ENCODE measurements at regions not wholly inside any gene's neighbourhood (a gene's known extent, or its start where the extent isn't known, plus 50 kb on each side); places are given as distances from the start of the nearest gene placed in this dataset.

- no TSS peak for BruUV-seq (replicated peaks)
- ATAC-seq = no peak
- no peak for DNase-seq (ENCODE audit: low read depth, low spot score)
- Histone ChIP-seq H3K9me2 (ENCODE audit: insufficient read depth) (no peaks in the 10 kb centered on the region), H3K4me1 (ENCODE audit: control insufficient read depth in 1 of 2, insufficient read depth in 2 of 2, low read length in 2 of 2) (no peaks in the 10 kb centered on the region), H3K27me3 (ENCODE audit: insufficient read depth, low read length) (0 out of 2 replicates have a peak, but pooled peaks cover 5% of the 10 kb centered on the region), H3K27ac (ENCODE audit: low read depth, low read length) (no peak overlapping the region), H3K4me2 (ENCODE audit: low read length) (no peak overlapping the region), H3K36me3 (ENCODE audit: control insufficient read depth in 1 of 2, insufficient read depth in 2 of 2, low read length in 2 of 2) (no peaks in the 10 kb centered on the region), H3K9me3 (ENCODE audit: control insufficient read depth in 1 of 2, insufficient read depth in 1 of 2, low read depth in 1 of 2, low read length in 2 of 2) (no peaks in the 10 kb centered on the region), H3K79me2 (ENCODE audit: insufficient read depth, low read length) (no peaks in the 10 kb centered on the region), H4K20me1 (ENCODE audit: insufficient read depth) (no peaks in the 10 kb centered on the region), H3K4me3 (replicated peaks in 1 of 2; ENCODE audit: low read depth in 1 of 2, low read length in 2 of 2) (no peak overlapping the region), H2AFZ (ENCODE audit: low read depth, low read length, poor library complexity, severe bottlenecking) (no peak overlapping the region), H3K9ac (ENCODE audit: low read length) (no peak overlapping the region)
- RAD21 ChIA-PET (ENCODE audit: low non-redundant PET in 1 of 2, low total read pairs in 2 of 2, uncharacterized antibody in 2 of 2, unreplicated experiment in 2 of 2) = no interaction called here
- POLR2A ChIA-PET = no interaction called here
- CTCF ChIA-PET = no interaction called here
- no peak for TF ChIP-seq SP1 (IDR thresholded peaks at IDR 0.05; ENCODE audit: low read depth)
- no peak for TF ChIP-seq POLR2A (IDR thresholded peaks at IDR 0.05; ENCODE audit: borderline replicate concordance, extremely low read depth, insufficient read depth, insufficient read length)
- TF ChIP-seq, protein P1, sequence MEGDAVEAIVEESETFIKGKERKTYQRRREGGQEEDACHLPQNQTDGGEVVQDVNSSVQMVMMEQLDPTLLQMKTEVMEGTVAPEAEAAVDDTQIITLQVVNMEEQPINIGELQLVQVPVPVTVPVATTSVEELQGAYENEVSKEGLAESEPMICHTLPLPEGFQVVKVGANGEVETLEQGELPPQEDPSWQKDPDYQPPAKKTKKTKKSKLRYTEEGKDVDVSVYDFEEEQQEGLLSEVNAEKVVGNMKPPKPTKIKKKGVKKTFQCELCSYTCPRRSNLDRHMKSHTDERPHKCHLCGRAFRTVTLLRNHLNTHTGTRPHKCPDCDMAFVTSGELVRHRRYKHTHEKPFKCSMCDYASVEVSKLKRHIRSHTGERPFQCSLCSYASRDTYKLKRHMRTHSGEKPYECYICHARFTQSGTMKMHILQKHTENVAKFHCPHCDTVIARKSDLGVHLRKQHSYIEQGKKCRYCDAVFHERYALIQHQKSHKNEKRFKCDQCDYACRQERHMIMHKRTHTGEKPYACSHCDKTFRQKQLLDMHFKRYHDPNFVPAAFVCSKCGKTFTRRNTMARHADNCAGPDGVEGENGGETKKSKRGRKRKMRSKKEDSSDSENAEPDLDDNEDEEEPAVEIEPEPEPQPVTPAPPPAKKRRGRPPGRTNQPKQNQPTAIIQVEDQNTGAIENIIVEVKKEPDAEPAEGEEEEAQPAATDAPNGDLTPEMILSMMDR (IDR thresholded peaks at IDR 0.05 in 2 of 3, conservative IDR thresholded peaks at IDR 0.05 in 1 of 3; ENCODE audit: borderline replicate concordance in 1 of 3, insufficient read depth in 1 of 3, low read depth in 2 of 3, low read length in 2 of 3) = no peak
- TF ChIP-seq ZNF274 (IDR thresholded peaks at IDR 0.05; ENCODE audit: low read depth, low read length) = no peak
- intact Hi-C loops (cut with micrococcal nuclease) = no loop called here
These were observed 415.4 kb upstream of the RORA start for GRCh38 chr15:61644550-61644949.

DNA sequence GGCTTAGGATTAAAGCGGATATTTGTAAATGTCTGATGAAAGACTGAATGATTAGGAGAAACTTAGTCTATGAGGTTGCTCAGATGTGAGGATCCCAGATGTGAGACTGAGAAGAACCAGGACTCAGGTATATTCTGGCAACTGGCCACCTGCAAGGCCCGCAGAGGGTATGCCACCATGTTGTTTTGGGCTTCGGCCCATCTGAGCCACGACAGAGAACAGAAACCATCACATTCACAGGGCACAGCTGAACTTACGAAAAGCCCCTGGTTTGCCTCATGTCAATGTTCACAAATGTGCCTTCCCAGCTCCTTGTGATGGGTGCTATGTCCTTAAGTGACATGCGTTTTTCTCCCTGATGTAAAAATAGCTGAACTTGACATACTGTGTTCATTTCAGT is 412.5 kb upstream of the RORA start:
- no peak overlapping the region for H3K27ac ChIP-seq (ENCODE audit: low read depth, low read length)
- H3K4me2 ChIP-seq (ENCODE audit: low read length) = no peak overlapping the region
- H3K9me3 ChIP-seq (ENCODE audit: control insufficient read depth in 1 of 2, insufficient read depth in 1 of 2, low read depth in 1 of 2, low read length in 2 of 2) = no peaks in the 10 kb centered on the region
- H3K9me2 ChIP-seq (ENCODE audit: insufficient read depth) = no peaks in the 10 kb centered on the region
- DNase-seq (ENCODE audit: low read depth, low spot score) = no peak
- no peak overlapping the region for H3K9ac ChIP-seq (ENCODE audit: low read length)
- ATAC-seq = no peak
- intact Hi-C loops (cut with micrococcal nuclease) = no loop called here
- no peaks in the 10 kb centered on the region for H4K20me1 ChIP-seq (ENCODE audit: insufficient read depth)
- no peak overlapping the region for H3K4me3 ChIP-seq (replicated peaks in 1 of 2; ENCODE audit: low read depth in 1 of 2, low read length in 2 of 2)
- H3K27me3 ChIP-seq (ENCODE audit: insufficient read depth, low read length) = 0 out of 2 replicates have a peak, but pooled peaks cover 5% of the 10 kb centered on the region
- no TSS peak for BruUV-seq (replicated peaks)
- TF ChIP-seq FOSL1 (IDR thresholded peaks at IDR 0.05; ENCODE audit: low read depth) (no peak), ELF1 (IDR thresholded peaks at IDR 0.05; ENCODE audit: borderline replicate concordance, low read depth) (no peak), EZH2 (IDR thresholded peaks at IDR 0.05) (no peak), POLR2AphosphoS5 (IDR thresholded peaks at IDR 0.05; ENCODE audit: low read depth, low read length) (no peak), YY1 (IDR thresholded peaks at IDR 0.05; ENCODE audit: extremely low read depth, insufficient replicate concordance, low read depth, low read length) (no peak), EGR1 (IDR thresholded peaks at IDR 0.05; ENCODE audit: low read depth) (no peak), TCF7L2 (IDR thresholded peaks at IDR 0.05; ENCODE audit: borderline replicate concordance, extremely low read depth, insufficient read depth, insufficient read length) (no peak)
- TF ChIP-seq, protein P1 (IDR thresholded peaks at IDR 0.05 in 2 of 3, conservative IDR thresholded peaks at IDR 0.05 in 1 of 3; ENCODE audit: borderline replicate concordance in 1 of 3, insufficient read depth in 1 of 3, low read depth in 2 of 3, low read length in 2 of 3) = no peak
- TF ChIP-seq, protein P2, sequence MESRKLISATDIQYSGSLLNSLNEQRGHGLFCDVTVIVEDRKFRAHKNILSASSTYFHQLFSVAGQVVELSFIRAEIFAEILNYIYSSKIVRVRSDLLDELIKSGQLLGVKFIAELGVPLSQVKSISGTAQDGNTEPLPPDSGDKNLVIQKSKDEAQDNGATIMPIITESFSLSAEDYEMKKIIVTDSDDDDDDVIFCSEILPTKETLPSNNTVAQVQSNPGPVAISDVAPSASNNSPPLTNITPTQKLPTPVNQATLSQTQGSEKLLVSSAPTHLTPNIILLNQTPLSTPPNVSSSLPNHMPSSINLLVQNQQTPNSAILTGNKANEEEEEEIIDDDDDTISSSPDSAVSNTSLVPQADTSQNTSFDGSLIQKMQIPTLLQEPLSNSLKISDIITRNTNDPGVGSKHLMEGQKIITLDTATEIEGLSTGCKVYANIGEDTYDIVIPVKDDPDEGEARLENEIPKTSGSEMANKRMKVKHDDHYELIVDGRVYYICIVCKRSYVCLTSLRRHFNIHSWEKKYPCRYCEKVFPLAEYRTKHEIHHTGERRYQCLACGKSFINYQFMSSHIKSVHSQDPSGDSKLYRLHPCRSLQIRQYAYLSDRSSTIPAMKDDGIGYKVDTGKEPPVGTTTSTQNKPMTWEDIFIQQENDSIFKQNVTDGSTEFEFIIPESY (IDR thresholded peaks at IDR 0.05; ENCODE audit: extremely low read depth, insufficient replicate concordance, low read length) = no peak
- H2AFZ ChIP-seq (ENCODE audit: low read depth, low read length, poor library complexity, severe bottlenecking) = no peak overlapping the region
- ChIA-PET POLR2A (no interaction called here), CTCF (no interaction called here), RAD21 (ENCODE audit: low non-redundant PET in 1 of 2, low total read pairs in 2 of 2, uncharacterized antibody in 2 of 2, unreplicated experiment in 2 of 2) (no interaction called here)
- H3K36me3 ChIP-seq (ENCODE audit: control insufficient read depth in 1 of 2, insufficient read depth in 2 of 2, low read length in 2 of 2) = no peaks in the 10 kb centered on the region
- H3K4me1 ChIP-seq (ENCODE audit: control insufficient read depth in 1 of 2, insufficient read depth in 2 of 2, low read length in 2 of 2) = no peaks in the 10 kb centered on the region
- H3K79me2 ChIP-seq (ENCODE audit: insufficient read depth, low read length) = no peaks in the 10 kb centered on the region
